Renal cortical epithelial cell (primary cell): ENCODE measurements at regions not wholly inside any gene's neighbourhood (a gene's known extent, or its start where the extent isn't known, plus 50 kb on each side); places are given as distances from the start of the nearest gene placed in this dataset.
"Not testable (repeated sequence)": the region's sequence is repeated elsewhere in the genome, so short reads cannot be mapped to it uniquely, and the experiment has no call there.

ENCODE experiments used
- DNase-seq: peaks from one replicate; pipeline ENCODE4 v3.0.0-alpha.2; 2011; ENCODE audit warnings: low read depth

DNA sequence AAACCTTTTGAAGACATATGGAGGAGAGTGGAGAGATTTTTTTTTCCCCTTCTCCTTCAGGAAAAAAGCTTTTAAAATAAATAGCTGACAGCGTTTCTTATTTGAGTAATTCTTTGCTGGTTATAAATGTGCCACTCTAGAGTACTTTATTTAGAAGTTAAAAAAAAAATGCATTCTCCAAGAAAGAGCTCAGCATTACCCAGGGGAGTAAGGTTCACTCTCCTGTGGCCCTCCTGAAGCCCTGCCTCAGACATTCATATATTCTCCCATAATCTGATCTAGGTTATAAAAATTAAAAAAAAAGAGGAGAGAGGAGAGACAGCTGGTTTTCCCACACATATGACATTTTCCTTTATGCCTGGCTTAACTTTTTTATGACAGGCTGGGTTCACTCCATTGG is 545.2 kb upstream of the CADM1 start:
- DNase-seq = no peak

DNA sequence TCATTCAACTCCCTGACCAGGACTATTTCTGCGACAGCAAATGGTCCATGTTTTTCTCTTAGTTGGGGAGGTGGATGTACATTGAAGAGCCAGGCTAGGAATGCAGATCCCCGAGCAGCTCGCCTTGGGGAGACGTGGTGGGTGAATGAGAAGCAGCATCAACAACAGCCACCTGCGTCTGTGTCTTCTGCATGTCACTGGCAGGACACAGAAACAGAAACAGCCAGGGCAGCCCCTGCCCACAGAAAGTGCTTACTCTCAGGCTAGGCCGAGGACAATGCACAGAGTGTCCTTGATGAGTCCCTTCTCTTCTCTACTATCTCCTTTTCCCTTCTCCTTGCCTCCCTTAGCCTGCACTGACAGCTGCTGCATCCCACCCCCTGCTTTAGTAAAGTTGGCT is 541.9 kb upstream of the CADM1 start:
- DNase-seq = no peak

DNA sequence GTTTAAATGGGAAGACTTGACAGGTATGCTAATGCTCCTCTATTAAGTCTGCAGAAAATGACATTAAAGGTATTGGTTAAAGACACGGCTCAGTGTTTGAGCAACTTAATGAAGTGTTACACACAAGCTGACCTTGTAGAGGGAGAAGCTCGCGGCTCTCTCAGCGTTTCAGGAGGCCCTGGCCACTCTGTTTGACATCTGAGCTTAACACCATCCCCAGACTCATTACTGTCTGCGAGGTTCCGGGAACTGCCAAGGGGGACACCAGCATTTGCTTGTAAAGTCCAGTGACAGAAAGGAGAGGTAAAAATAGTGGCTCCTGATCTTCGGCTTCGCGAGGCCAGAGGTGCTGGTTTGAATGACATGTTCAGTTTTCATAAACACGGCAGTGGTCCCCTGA is 540.7 kb upstream of the CADM1 start:
- no peak for DNase-seq

DNA sequence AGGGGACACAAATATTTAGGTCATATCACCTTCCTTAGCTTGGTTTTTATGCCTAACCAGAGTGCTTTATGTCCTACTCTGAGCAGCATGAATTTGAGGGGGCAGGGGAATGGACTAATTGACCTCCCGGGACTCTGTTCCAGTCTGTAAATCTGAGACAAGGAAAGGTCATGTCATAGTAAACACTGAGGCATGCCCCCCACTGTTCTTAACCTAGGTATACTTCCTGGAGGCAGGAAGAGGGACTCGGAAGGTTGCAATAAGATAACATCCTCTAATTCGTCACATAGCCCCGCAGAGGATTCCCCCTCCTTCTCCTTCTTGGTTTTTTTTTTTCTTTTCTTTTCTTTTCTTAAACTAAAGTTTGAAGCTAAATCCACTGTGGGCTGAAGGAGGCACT is 540.3 kb upstream of the CADM1 start:
- no peak for DNase-seq

DNA sequence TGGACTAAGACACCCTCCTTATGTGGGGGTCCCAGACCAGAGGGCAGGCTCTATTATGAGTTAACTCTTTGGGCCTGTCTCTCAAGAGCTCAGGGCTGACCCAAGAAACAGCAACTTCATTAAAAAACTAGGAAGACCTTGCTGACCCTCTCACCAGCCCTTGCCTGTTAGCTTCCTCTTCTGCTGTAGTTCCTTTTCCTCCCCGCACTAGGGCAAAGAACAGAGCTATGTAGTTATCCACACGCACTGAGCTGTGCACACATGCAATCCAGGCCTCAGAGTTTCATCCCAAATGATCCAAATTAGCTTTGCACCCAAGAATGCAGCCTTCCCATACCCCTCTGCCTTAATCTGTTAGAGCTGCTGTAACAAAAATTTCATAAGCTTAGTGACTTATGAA is 539.6 kb upstream of the CADM1 start:
- DNase-seq = no peak

DNA sequence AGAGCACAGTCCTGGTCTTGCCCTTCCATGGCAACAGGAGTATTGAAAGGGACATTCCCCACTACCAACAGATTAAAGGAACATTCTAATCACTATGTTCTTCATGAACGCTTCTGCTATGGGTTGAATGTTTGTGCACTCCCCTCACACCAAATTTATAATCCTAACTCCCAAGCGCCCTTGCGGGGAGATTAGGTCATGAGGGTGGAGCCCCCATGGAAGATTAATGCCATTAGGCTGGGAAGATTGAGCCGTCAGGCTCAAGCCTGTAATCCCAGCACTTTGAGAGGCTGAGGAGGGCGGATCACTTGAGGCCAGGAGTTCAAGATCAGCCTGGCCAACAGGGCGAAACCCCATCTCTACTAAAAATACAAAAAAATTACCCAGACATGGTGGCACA is 538.8 kb upstream of the CADM1 start:
- DNase-seq = not testable (repeated sequence)

DNA sequence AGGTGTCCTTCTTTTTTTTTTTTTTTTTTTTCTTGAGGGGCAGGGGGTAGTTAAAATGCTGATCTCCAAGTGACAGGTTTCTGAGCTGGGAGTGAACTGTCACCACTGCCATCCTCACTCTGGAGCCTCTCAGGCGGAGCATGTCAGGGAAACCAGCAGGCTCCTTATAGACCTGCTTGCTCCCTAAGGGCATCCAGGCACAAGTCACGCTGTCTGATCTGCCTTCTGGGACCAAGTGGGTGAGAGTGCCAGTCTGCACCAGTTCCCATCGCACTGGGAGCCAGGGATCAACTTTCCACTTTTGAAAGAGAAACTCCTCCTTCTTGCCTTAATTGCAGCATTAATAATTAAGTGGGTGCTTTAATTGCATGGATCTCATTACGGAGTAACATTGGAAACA is 537.9 kb upstream of the CADM1 start:
- no peak for DNase-seq

DNA sequence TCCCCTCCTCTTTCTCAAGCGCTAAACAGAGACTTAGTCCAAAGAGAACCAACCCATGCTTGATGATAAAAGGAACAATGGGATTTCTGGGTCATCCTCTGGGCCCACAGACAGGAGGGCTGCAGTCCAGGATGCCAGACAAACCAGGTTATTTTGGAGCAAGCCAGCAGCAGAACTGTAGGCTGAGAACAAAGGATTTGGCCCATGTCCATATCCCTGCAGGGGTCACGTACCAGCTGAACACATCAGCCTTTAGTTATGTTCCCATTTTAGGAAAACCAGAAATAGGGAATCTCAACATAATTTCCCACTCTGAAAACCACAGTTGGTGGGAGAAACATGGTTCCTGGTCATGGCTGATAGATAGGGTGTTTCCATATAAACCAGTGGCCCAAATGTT is 533.6 kb upstream of the CADM1 start:
- no peak for DNase-seq

DNA sequence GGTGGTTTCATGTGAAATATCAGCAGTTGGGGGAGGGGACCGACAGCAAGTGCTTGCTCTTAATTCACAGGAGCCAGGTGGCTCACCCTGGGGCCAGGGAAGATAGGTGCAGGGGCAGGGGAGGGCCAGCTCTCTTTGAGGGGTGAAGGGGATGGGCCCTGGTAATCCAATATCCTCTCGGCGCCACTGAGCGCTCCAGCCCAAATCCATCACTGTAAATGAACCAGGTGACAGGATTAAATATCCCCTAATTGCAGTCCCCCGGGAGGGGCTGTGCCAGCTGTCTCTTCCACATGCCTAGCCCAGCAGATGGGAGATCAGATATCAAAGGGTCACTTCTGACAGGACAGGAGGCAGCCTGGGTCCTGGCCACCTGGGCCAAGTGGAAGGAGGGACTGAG is 531.8 kb upstream of the CADM1 start:
- DNase-seq = no peak

DNA sequence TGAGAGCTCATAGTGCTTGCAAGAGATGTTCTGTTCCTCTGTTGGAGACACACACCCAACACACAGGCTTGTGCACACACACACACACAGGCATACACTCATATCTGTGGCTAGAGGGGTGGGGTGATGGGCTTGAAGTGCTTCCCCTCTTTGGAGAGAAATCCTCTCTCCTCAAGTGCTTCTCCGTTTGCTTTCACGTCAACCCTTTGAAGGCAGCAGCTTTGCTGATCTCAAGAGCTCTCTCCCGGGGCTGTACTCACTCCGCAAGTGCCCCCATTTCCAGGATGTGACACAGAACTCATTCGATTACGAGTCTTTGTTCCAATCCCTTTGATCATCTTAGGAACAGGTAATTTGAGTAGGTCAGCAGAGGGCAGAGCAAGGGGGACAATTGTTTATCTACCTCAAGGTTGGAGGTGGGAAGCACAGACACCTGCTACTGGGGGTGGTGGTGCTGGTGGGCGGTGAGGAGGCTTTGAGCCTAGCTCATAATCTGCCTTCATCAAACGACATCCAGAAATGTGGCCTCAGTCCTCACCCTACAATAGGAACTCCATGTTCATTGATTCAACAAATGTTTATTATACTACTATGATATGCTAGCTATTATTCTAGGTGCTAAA is 529.8 kb upstream of the CADM1 start:
- no peak for DNase-seq

DNA sequence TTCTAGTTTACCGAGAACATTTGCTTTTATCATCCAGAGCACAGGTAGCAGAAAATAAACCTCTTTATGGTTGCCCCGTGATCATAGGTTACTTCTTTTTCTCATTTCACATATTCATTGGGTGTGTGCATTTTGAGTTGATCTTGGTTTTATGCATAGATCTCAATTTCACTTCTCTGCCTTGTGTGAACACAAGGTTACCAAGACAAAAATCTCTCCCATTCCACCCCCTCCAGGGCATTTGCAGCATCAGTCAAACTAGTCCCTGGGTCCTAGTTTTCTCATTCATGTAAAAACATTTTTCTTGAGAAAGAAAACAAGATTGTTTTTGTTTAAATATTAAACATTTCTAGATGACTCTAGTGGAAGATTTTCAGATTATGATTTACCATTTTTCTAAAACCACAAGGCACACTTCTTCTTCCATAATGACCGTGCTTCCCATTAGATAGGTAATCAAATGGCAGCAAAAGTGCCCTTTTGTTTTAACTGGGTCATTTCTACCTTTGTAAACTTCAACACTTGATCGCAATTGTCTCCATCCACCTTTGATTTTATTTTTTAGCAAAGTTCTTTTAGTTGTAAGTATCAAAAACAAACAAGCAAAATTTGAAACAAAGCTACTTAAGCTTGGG is 526.6 kb upstream of the CADM1 start:
- DNase-seq = no peak

DNA sequence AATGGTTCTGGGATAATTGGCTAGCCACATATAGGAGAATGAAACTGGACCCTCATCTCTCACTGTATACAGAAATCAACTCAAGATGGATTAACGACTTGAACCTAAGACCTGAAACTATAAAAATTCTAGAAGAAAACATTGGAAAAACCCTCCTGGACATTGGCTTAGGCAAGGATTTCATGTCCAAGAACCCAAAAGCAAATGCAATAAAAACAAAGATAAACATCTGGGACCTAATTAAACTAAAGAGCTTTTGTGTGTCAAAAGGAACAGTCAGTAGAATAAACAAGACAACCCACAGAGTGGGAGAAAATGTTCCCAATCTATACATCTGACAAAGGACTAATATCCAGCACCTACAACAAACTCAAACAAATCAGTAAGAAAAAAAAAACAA is 524.3 kb upstream of the CADM1 start:
- DNase-seq = not testable (repeated sequence)

DNA sequence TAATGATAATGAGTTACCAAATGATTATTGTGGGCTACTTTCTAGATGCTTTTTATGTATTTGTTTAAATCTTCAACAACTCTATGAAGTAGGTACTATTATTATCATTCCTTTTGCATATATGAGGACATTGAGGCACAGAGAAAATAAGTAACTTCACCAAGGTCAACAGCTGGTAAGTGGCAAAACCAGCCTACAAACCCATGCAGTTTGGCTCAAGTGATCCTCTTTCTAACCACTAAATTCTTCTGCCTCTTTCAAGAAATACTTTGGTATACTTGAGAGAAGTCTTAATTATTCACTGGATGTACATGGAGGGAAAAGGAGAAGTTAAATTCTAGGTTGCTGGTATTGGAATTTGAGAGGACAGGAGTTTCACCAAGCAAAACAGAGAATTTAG is 495.2 kb upstream of the CADM1 start:
- DNase-seq = no peak

DNA sequence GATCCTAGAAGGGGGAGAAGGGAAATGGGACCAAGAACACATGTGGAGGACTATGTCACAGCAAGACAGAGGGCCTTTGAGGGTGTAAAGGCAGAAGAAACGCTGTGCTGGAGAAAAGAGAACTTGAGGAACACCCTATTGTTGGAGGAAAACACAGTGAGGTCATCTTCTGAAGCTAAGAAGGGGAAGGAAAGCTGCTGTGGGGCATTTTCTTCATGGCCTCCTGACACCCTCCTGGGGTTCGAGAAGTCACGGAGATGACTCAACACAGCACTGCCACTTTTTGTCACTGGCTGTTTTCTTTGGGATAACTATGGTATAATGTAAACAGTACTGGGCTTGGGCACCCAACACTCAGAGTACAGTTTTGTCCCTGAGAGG is 492.6 kb upstream of the CADM1 start:
- DNase-seq = no peak

DNA sequence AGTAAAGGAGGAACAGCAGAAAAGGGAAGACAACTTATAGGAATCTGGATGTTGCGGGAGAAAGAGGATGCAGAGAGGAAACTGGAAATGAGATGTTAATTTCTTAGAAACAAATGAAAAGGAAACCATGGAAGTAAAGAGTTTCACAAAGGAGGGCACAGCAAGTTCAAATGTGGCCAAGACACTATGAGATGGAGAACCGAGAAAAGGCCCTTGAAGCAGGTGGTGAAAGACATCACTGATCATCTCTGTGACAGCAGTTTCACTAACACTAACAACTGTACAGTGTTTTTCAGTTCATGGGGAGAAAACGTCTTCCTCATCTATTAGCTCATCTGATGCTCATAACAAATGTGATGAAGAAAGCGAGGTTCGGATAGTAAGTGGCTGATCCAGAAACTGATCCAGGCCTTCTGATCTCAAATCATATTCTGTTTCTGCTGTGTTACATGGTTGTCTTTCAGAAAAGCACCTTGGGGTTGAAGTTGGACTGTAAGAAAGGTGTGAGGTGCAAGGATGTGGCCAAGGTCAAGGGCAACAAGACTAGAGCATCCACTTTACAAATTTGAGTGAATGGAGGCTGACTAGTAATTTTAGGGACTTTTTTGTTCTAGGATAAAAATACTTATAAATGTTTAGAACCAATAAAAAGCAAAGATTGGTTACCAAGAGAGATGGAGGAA is 492.1 kb upstream of the CADM1 start:
- no peak for DNase-seq

DNA sequence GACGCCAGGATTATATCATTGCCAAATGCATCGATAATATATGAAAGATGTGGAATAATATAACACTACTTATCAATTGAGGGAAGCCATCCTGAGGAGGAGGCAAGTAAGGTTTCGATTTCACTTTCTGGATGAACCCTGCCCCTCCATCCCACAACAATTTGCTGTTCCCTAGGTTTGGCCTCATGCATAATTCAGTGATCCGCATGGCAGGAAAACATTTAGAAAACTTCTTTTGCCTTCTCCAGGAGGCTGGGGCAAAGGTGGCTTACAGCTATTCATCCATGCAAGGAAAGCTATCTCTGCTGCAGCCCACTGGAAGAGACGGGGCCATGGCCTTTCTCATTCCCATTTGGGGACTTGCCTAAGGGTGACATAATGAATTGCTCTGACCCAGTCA is 489.4 kb upstream of the CADM1 start:
- DNase-seq = peak; percentile 3

DNA sequence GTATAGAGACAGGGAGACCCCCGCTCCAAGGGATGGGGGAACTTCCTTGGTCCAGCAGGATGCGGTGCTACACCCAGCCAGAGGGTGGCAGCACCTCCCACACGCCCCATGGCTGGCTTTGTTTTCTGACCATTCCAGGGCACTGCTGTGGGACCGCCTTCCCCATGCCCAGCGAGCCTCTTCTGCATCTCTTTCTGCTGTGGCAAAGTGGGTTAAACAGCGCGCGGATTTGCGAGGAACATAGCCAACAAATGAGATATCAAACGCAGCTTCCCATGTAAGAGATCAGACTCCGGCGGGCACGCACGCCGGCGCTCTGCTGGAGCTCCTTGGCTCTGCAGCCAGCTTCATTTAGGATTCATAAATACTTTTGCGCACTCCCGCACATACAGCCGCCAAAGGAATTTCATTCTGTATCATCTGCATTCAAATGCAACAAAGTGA is 485.8 kb upstream of the CADM1 start:
- DNase-seq = no peak

DNA sequence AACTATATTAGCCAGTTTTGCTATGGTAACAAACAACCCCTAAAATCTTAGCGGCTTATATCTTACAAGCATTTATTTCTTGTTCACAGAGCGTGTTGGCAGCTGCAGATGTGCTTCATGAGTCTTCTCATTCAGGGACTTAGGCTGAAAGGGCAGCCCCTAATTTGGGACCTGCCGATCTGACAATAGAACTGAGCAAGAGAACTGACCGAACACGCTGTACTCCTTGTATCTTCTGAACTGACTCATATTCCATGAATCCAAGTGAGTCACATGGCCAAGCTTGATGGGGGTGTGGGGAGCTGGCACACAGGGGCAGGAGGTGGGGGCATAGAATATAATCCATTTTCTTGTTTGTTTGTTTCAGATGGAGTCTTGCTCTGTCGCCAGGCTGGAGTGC is 481.7 kb upstream of the CADM1 start:
- no peak for DNase-seq

DNA sequence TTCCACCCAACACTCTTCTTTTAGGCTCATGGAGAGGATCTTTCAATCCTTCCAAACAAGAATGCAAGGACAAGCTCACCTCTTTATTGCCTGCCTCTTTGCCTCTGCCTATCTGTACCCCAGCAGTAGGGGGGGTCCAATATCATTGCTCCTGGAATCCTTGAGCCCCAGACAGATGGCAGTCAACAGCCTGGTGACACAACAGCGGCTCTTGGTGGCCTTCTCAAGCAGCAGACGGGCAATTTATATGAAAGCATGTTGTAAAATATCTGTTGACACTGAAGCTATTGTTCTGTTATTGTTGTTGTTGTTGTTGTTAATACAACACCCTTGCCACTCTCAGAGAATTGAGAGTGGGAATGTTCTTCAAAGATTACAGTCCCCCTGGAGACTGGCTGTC is 480.0 kb upstream of the CADM1 start:
- DNase-seq = no peak

DNA sequence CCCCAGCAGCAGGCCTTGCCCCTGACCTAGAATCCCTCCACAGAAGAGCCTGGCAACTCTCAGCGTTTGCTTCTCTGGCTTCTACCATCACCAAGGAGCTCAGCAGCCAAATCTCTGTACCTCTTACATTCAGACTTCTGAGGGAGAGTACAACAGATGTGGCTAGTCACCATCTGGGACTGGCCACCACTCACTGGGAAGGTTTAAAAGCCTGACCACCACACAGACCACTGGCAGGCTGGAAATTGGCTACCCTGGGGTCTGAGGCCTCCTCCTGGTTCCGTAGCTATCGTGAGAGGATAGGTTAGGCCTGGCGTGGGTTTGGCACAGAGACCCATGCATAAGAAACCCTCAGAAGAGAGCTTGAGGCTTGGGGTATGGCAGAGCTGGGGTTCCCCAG is 478.5 kb upstream of the CADM1 start:
- DNase-seq = no peak

DNA sequence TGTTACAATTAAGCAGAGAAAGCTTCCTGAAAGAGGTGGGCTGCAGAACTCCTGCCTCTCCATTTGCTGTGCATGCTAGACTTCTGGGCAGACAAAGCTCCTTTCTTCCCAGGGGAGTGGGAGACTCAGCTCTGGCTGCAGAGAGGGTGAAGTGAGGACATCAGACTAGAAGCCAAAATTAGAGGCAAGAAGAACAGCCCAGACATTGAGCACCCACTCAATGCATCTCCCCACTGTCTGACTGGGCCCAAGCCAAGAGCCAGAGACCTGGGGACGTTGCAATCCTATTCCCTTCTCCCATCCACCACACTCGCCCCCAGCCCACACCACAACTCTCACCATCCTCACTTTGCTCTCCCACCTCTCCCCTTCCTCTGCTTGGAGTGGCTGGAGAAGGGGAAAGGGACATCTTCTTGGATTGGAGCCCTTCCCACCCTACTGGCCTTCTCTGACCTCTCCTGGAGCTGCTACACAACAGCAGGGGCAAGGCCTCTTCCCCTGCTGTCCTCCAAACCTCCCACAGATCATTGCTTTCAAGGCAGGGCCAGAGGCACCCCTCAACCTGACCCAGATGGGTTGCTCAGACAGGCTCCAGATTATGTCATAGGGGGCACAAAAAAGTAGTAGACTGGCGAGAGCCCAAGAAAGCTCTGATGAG is 477.7 kb upstream of the CADM1 start:
- DNase-seq = no peak

DNA sequence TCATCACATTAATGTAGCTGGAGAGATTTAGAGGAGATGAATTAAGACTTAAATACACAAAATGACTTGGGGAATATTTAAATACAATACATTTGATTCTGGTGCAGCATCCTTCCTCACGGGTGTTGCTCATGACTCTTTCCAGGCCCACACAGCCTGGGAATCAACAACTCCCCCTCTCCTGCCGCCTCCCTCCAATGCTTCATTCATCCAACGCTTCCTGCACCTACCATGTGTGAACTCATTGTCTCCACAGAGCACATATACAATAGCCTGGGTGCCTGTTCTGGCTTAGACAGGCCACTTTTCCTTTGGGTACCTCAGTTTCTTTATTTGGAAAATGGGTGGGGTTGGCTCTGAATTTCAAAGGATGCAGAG is 476.9 kb upstream of the CADM1 start:
- DNase-seq = no peak
